ENCODE measurements at regions not wholly inside any gene's neighbourhood (a gene's known extent, or its start where the extent isn't known, plus 50 kb on each side); places are given as distances from the start of the nearest gene placed in this dataset.
"Not testable (repeated sequence)": the region's sequence is repeated elsewhere in the genome, so short reads cannot be mapped to it uniquely, and the experiment has no call there.

DNA sequence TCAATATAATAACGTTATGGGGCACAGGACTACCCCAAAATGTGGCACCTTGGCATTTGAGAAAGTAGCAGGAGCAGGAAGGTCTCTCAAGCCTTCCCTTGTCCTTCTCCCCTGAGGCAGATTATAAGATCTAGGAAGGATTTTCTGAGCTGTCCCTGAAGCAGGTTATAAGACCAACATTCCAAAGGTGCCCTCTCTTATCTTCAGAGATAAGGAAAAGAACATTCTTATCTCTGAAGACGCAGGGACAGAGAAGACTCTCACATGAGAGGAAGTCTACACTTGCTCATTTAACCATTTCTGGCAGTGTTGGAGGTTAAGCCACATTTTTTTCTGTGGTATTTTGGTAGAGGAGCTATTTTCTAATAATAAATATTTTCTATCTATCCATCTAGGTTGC, 437.9 kb upstream of the MAOA start:
- DNase-seq (ENCODE audit: low read depth, low spot score), result no peak

DNA sequence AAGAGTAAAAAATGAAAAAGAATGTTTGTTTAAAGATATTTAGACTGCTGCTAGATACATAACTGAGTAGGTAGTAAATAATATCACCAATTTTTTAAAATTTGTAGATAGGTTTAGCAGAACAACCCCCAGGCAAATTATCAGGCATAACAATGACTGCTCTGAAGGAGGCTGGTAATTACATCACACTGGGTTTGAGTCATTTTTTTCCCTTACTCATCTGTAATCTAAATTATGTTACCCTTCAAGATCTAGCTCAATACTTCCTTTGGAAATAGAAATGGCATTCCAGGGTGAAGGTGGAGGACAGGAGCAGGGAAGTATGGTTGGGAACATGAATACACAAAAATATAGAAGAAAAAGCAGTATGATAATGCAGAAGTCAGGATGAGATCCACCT, 431.6 kb upstream of the MAOA start:
- no peak for DNase-seq (ENCODE audit: low read depth, low spot score)

DNA sequence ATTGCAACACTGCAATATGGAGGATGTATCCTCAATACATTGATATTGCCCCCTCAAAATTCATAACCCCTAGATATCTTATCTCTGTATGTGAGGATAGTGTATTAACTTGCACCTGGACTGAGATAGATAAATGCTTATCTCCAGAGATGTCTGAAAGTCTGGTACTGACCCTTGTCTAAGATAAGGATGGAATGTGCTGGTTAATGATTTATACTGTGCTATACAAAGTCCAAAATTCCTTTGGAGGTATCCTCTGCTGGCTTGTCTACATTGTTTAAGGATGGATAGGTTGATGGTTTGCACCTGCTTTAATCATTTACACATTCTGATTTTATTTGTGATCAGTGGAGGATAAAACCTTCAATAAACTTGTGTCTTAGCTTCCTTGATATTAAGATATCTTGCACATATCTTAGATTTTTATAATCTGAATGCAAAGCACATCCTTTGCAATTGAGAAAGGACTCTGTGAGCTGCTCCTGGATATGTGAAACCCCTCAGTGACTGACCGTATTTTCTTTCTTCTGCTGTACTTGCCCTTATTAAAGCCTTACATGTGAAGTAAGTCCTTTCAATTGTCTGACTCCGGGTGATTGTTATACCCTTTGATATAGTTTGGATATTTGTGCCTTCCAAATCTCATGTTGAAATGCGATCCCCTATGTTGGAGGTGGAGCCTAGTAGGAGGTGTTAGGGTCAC, 430.3 kb upstream of the MAOA start:
- DNase-seq (ENCODE audit: low read depth, low spot score), result no peak

GRCh38 chrX:43238461-43238945, 417.6 kb upstream of the MAOA start:
- DNase-seq (ENCODE audit: low read depth, low spot score), result no peak

DNA sequence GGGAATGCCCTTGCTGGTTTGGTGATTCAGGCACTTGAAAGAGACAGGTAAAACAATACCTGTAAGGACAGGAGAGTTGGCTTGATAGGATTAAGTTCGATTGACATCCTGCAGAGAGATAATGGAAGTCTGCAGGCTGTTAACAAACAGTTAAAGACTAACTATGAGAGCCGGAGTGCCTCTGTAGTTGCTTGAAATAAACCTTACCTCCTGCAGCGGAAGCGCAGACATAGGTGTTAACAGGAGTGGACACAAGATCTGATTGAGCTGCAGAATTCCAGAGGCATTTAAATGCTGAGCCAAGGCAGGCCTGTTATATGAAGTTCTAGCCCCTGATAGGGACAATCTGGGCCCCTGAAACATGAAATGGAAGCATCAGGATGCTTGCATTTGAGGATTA, 416.7 kb upstream of the MAOA start:
- no peak for DNase-seq (ENCODE audit: low read depth, low spot score)

DNA sequence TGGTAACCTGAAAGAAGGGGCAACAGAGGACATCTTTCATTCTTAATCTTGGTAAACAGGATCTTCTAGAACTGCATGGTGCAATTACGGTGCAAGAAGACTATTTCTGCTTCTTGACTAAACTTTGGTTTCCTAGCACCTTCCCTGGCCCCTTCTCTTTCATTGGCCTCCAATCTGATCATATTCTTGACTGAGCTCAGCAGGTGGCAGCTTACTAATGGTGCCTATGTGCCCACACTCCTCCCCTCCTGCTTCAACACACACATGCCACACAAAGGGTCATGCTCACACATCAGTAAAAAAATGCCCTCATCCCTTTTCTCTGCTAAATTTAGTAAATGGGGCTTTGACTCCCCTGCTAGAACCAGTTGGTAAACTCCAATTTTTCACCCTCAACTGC, 400.5 kb upstream of the MAOA start:
- DNase-seq (ENCODE audit: low read depth, low spot score), result no peak

GRCh38 chrX:43266487-43266886, 389.6 kb upstream of the MAOA start:
- no peak for DNase-seq (ENCODE audit: low read depth, low spot score)

DNA sequence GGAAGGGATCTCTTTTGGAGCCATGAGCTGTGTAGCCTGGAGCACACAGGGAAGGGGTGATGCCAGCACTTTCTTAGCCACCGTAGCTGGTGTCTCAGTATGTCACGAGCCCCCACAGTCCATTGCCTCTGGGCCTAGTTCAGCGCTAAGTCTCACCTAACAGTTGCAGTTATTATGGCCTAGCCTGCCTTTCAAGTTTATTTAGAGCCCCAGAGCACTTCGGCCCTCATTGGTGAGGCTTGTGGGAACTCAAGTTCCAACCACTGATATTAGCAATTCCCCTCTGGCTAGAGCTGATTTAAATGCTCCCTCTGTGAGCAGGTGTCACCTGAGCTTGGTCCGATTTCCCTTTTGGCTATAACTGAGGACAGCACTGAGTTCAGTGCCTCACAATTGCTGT, 388.4 kb upstream of the MAOA start:
- no peak for DNase-seq (ENCODE audit: low read depth, low spot score)

DNA sequence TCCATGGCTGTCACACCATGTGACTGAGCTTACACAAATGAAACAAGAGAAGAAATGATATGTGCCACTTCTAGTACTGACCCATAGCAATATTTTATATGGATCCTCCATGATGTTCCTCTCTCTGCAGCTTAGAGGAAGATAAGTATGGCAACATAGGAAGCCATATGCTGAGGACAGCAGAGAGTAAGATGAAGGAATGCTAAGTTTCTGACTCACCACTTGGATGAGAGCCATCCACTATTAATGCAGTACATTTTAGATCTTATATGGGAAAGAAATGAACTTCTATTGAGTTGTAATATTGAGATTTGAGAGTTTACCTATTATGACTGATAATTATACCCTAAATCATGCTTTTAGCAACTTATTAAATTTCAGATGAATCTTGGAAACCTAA, 386.9 kb upstream of the MAOA start:
- DNase-seq (ENCODE audit: low read depth, low spot score), result peak; percentile 1

DNA sequence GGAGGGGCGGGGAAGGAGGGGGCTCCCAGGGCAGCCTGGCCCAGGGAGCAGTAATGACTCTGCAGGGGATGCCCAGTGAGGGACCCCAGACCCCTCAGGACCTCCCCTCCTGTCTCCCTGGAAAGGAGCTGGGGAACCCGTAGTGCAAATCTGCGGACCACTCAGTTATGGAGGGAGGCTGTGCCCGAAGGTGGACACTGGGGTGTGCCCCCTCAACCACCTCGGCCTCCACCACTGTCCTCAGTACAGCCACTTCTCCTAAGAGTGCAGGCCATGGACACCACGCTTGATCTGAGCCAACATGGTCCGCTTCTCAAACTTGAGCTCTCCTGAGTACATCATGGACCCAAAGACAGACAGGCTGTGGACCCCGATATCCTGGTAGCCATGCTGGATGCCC, 378.2 kb upstream of the MAOA start:
- no peak for DNase-seq (ENCODE audit: low read depth, low spot score)

GRCh38 chrX:43278440-43278839, 377.7 kb upstream of the MAOA start:
- no peak for DNase-seq (ENCODE audit: low read depth, low spot score)

DNA sequence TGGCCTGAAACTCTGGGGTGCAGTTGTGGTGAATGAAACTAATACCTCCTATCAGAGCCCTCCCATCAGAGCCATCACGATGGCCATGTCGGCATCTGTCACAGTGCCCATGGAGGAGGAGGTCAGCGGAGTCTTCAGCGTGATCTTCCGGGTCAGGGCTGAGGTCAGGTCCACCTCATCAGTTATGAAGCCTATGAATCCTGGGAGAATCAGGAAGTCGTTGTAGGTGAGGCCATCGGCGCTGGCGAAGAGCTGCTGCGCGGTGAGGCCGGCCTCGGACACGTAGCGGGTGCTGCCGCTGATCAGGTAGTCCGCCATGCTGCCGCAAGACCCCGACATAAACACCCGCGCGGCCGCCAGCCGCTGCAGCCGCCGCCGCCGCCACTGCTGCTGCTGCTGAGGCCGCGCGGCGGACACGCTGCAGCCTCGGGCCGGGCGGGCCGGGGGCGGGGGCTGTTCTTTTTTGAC, 376.7 kb upstream of the MAOA start:
- no peak for DNase-seq (ENCODE audit: low read depth, low spot score)

- no peak for DNase-seq (ENCODE audit: low read depth, low spot score)
Observed at GRCh38 chrX:43283187-43283586, 372.9 kb upstream of the MAOA start.

- not testable (repeated sequence) for DNase-seq (ENCODE audit: low read depth, low spot score)
Observed at GRCh38 chrX:43311625-43312024, 344.5 kb upstream of the MAOA start.

GRCh38 chrX:43313035-43313434, 343.1 kb upstream of the MAOA start:
- no peak for DNase-seq (ENCODE audit: low read depth, low spot score)

GRCh38 chrX:43314525-43314924, 341.6 kb upstream of the MAOA start:
- no peak for DNase-seq (ENCODE audit: low read depth, low spot score)

- no peak for DNase-seq (ENCODE audit: low read depth, low spot score)
Observed at GRCh38 chrX:43315622-43316021, 340.5 kb upstream of the MAOA start.

DNA sequence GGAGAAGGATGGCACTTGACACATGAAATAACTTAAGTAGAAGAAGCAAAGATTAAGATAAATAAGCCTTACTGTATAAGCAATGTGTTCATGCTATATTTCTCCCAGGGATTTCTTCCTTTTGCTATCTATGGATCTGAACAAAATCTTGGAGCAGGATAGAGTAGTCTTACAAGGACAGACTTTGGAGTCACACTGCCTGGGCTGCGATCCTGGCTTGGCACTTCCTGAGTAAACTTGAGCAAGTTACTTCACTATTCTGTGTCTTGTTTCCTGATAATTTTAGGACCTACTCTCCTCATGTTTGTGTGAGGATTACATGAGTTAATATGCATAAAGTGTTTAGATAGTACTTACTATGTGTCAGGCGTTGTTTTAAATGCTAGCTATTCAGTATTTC, 340.0 kb upstream of the MAOA start:
- DNase-seq (ENCODE audit: low read depth, low spot score), result no peak

GRCh38 chrX:43317378-43317777, 338.7 kb upstream of the MAOA start:
- DNase-seq (ENCODE audit: low read depth, low spot score), result no peak

- no peak for DNase-seq (ENCODE audit: low read depth, low spot score)
Observed at GRCh38 chrX:43328358-43328946, 327.6 kb upstream of the MAOA start.

GRCh38 chrX:43333543-43333942, 322.6 kb upstream of the MAOA start:
- no peak for DNase-seq (ENCODE audit: low read depth, low spot score)

GRCh38 chrX:43345166-43345565, 310.9 kb upstream of the MAOA start:
- no peak for DNase-seq (ENCODE audit: low read depth, low spot score)

DNA sequence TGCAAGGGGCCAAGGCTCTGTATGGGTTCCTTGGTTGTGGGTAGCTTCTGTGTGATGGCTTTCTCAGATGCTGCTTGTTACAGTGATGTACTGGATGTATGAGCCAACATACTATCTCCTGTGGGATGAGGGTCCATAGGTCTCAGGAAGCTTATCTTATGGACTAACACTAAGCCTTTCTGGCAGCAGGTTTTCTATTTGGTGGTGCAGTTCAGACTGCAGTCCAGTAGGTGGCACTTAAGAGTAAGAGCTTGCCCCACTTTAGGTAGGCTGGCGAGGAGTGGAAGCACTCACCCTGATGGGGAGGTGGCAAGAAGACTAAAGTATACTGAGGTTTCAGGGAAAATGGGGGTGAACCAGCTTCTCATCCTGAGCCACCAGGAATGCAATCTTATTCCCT, 306.7 kb upstream of the MAOA start:
- peak; percentile 18 for DNase-seq (ENCODE audit: low read depth, low spot score)

DNA sequence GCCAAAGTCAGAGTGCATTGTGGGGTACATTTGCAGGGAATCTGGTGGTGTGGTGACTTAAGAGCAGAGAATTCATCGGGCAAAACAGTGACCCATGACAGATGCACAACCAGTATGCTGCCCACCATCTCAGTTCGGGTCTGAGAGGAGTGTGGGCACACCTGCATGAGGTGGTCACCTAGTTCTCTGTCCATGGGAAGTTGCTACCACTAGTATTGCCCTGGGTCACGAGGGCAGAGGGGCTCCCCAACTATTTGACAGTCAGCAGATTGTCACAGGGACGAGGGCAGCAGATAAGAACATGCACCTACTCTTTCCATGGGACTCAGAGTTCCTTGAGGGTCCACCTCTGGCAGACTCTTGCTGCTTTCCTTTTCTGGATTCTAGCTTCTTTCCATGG, 305.2 kb upstream of the MAOA start:
- no peak for DNase-seq (ENCODE audit: low read depth, low spot score)
